Neural cell (in vitro differentiated cells): ENCODE measurements at regions not wholly inside any gene's neighbourhood (a gene's known extent, or its start where the extent isn't known, plus 50 kb on each side); places are given as distances from the start of the nearest gene placed in this dataset.

Experiments used
- CTCF ChIP-seq: fragments of 450-650 bp; IDR thresholded peaks from 2 replicates; pipeline ENCODE4 v1.5.1; 2014; ENCODE audit warnings: antibody characterized with exemption, mild to moderate bottlenecking, moderate library complexity; ENCODE audit not compliant: poor library complexity, severe bottlenecking
- POLR2AphosphoS5 ChIP-seq: IDR thresholded peaks from 2 replicates; pipeline ENCODE4 v1.6.1; 2012
- RAD21 ChIP-seq: fragments of 450-650 bp; conservative IDR thresholded peaks from 2 replicates; pipeline ENCODE4 v1.6.1; 2014; ENCODE audit warnings: antibody characterized with exemption, mild to moderate bottlenecking, moderate library complexity
- REST ChIP-seq: IDR thresholded peaks from 2 replicates; pipeline ENCODE4 v1.6.1; 2012; ENCODE audit warnings: borderline replicate concordance
- TAF1 ChIP-seq: IDR thresholded peaks from 2 replicates; pipeline ENCODE4 v1.6.1; 2012; ENCODE audit warnings: low read depth

- TF ChIP-seq CTCF (no peak), RAD21 (no peak), TAF1 (no peak), REST (no peak), POLR2AphosphoS5 (no peak)
Measured at GRCh38 chr15:29593629-29594028, 228.6 kb downstream of the TJP1 start.
